NOMO-1 (cell line): ENCODE measurements at regions not wholly inside any gene's neighbourhood (a gene's known extent, or its start where the extent isn't known, plus 50 kb on each side); places are given as distances from the start of the nearest gene placed in this dataset.
"Not testable (repeated sequence)": the region's sequence is repeated elsewhere in the genome, so short reads cannot be mapped to it uniquely, and the experiment has no call there.

Source experiments
- DNase-seq, 2 experiments: peaks; one replicate each; lab custom pipeline; 2025; ENCODE audit not compliant: unreplicated experiment in 2 of 2; lab: John Stamatoyannopoulos, UW

GRCh38 chr10:6929148-6929830 lies 349.2 kb upstream of the PRKCQ start:
- peak in 1 of 2 experiments; percentile 28 for DNase-seq

GRCh38 chr10:6928586-6928985 lies 348.5 kb upstream of the PRKCQ start:
- peak in 1 of 2 experiments; percentile 22 for DNase-seq

DNA sequence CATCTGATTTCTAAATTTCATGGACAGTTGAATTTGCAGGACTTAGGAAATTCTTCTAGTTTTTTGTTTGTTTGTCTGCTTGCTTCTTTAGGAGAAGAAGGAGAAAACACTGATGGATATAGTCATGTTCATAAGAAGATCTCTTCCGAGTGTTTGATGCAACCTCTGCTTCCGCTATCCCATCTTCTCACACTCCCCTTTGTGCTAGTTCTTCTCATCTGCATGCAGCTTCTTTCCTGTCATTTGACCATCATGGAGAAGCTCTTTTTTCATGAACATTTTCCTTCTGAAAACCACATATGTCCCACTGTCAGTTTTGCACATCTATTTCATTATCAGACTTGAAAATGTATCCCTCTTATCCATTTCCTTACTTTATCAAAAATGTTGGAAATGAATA lies 346.9 kb upstream of the PRKCQ start:
- DNase-seq = peak; percentile 26 to 68

- no peak for DNase-seq
These were observed 345.1 kb upstream of the PRKCQ start for GRCh38 chr10:6925146-6925545.

DNA sequence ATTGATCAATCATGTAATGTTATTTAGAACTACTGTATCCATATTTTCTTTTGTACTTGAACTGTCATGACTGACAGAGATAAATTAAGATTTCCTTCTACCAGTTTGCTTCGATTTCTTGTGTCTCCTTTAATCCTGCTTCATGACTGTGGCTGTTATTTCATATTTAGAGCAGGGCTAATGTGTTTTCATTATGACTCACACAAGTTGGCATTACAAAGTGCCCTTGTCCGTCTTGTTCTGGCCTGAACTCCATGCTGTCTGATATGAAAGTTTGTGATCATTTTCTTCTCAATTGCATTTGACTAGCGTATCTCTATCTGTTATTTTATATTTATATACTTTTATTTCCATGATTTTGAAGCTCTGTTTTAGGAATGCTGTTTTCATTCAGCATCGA lies 344.1 kb upstream of the PRKCQ start:
- DNase-seq = no peak

- not testable (repeated sequence) for DNase-seq
These were observed 340.9 kb upstream of the PRKCQ start for GRCh38 chr10:6921026-6921425.

DNA sequence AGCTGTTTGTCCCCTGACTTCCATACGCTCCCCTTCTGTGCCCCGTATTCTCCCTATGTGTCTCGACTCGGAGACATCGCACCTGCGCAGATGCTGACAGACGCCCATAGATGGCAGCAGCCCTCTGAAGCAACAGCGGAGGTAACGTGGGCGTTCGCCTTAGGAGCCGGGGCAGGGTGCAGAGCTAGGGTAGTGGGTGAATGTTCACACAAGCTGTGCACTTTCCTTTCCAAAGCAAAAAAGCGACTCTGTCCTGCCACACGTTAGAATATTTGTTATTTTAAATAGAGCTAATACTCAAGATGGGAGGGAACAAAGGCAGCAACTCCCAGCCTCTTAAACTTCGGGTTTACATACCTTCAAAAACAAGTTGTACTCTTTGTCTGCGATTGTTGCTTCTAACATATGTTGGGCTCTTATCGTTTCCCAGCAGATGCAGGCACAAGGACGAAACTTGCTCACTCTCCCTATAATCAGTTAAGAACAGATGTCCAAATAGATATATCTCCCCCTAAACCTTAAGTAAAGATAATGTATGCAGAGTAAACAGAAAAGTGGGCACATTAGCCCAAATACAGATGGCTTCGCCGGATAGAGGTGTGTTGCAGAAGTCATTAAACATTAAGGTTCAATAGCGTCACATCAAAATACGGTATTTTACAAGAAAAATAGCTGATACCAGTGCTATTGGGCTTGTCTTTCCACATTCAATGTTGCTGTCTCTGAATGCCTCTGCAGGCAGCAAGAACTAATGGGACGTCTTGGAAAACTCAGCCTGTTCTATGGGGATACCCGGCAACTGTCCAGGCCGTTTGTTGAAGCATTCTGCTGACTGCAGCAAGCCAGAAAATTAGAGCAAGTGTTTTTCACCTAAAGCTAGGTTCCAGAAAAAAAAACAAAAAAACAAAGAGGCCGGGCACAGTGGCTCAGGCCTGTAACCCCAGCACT lies 340.3 kb upstream of the PRKCQ start:
- DNase-seq = peak; percentile 65 to 78

DNA sequence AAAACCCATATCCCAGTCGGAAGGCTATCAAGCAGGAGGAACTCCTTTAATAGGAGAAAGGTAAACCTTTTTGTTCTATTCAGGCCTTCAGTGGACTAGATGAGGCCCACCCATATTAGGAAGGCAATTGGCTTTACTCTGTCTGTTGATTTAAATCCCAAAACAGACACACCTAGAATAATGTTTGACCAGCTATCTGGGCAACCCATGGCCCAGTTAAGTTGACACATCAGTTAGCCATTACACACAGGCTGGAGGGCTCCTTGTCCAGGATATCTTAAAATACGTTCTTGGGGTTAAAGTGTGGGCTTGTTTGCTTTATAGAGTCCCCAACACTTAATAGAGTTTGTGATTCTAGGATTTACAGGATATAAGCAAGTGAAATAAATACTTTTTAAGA lies 339.0 kb upstream of the PRKCQ start:
- no peak for DNase-seq

DNA sequence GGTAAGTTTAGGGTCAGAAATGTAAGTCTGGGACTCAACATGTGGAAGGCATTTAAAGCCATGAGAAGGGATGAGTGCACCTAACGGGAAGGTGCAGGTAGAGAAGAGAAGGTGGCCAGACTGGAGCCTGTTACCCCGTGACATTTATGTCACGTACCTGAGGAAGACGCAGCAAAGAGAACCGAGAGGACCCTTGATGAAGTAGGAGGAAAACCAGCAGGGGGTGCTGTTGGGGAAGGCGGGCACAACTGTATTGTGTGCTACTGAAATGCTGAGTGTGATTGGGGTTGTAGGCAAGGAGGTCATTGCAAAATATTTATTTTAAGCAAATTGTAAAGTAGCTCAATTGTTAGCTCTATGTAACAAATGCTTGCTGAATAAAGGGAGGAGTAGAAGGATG lies 338.2 kb upstream of the PRKCQ start:
- DNase-seq = peak; percentile 50 to 79

DNA sequence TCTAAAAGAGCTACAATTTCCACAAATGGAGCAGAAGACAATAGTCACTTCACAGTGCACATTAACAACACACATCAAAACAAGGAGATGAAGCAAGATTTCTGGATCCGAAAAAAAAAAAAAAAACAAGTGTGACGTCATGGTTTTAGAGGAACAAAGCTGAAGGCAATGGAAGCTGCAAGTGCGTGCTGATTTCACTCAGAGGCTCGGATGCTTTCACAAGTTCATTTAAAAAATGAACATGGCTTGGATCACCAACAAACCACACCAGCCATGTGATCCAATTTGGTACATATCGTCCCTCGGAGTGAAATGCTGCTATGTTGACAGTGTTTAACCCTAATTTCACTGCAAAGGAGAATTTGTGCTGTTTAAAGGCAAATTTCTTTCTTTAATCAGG lies 337.0 kb upstream of the PRKCQ start:
- DNase-seq = peak in 1 of 2 experiments; percentile 63

- DNase-seq = peak; percentile 44 to 91
These were observed 336.5 kb upstream of the PRKCQ start for GRCh38 chr10:6916601-6917000.

GRCh38 chr10:6915307-6915706 lies 335.2 kb upstream of the PRKCQ start:
- no peak for DNase-seq

- DNase-seq = no peak
These were observed 332.9 kb upstream of the PRKCQ start for GRCh38 chr10:6912929-6913328.

- peak in 1 of 2 experiments; percentile 6 for DNase-seq
These were observed 332.3 kb upstream of the PRKCQ start for GRCh38 chr10:6912424-6912823.

- no peak for DNase-seq
These were observed 331.9 kb upstream of the PRKCQ start for GRCh38 chr10:6912021-6912420.

DNA sequence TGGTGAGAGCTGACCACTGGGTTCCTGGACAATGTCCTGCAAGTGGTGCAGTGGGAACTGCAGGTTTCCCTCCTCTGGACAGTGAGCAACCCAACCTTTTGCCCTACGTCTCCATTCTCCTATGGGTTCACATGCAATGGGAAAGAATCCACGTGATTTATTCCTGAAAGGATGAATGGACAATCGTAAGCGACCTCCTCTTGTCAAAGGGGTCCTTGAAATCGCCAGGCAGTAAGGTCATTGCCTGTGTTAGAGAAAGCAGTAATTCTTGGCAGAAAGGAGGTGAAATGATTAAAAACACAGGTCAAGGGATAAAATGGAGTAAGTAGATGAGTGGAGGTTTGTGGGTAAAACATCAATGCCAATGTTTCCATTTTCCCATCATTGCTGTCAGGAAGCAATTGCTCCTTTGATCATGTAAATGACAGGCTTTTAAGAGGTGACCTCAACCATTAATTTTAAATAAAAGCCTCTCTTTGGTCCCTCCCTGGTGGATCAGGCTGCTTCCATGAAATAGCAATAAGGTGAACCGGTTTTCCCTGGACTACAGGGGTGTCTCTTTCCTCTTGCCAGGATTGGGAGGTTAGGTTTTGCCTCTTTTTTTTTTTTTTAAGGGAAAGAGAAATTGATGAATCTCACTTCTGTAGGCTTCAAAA lies 330.0 kb upstream of the PRKCQ start:
- no peak for DNase-seq

- DNase-seq = no peak
These were observed 327.9 kb upstream of the PRKCQ start for GRCh38 chr10:6907877-6908530.

GRCh38 chr10:6894405-6894804 lies 314.3 kb upstream of the PRKCQ start:
- DNase-seq = no peak

GRCh38 chr10:6892864-6893263 lies 312.8 kb upstream of the PRKCQ start:
- DNase-seq = no peak

DNA sequence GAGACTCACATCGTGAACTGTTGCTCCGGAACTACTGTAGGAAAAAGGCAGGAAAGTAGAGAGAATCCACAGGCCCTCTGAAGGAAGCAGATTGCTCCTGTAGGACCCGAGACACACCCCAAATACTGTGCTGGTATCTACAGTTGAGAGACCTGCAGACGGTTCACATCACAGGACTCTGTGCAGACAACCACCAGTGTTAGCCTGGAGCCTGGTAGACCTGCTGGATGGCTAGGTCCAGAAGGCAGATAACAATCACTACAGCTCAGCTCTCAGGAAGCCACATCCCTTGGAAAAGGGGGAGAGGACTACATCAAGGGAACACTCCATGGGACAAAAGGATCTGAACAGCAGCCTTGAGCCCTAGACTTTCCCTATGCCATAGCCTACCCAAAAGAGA lies 311.8 kb upstream of the PRKCQ start:
- DNase-seq = no peak

DNA sequence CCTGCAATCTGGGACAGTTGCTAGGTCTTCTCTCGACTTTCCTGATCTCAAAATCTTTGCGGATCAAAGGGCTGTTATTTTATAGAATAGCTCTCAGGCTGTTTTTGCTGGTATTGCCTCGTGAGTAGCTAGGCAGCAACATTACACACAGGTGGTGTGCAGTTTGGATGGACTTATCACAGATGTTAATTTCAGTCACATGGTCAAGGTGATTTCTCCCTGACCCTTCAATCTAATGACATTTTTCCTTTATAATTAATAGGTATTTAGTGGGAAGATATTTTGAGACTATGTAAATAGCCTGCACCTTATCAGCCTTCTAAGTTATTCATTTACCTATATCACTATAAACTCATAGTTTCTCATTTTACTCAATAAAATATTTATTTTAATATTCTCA lies 309.6 kb upstream of the PRKCQ start:
- DNase-seq = no peak
